Suprapubic skin (tissue), 4 donors: ENCODE measurements at regions not wholly inside any gene's neighbourhood (a gene's known extent, or its start where the extent isn't known, plus 50 kb on each side); places are given as distances from the start of the nearest gene placed in this dataset.

ENCODE experiments used
- DNase-seq, 2 donors: peaks; one replicate each; pipeline ENCODE4 v3.0.0-alpha.2; 2019; ENCODE audit warnings: low spot score in 2 of 2
- H3K27ac ChIP-seq: fragments of 200-600 bp; sonication (generic); one replicate; pipeline ENCODE4 v1.5.1; 2019
- H3K27me3 ChIP-seq: fragments of 200-600 bp; sonication (generic); one replicate; pipeline ENCODE4 v1.5.1; 2019
- H3K36me3 ChIP-seq: fragments of 200-600 bp; sonication (generic); one replicate; pipeline ENCODE4 v1.5.1; 2019
- H3K4me1 ChIP-seq: fragments of 200-600 bp; sonication (generic); one replicate; pipeline ENCODE4 v1.5.1; 2019
- H3K4me3 ChIP-seq: fragments of 200-600 bp; sonication (generic); one replicate; pipeline ENCODE4 v1.5.1; 2019; ENCODE audit warnings: mild to moderate bottlenecking
- H3K9me3 ChIP-seq: fragments of 200-600 bp; sonication (generic); one replicate; pipeline ENCODE4 v1.5.1; 2019
- CTCF ChIP-seq, 2 donors: fragments of 200-600 bp in 1 of 2; fragments of 450-650 bp in 1 of 2; sonication (generic) in 1 of 2; IDR thresholded peaks; one replicate each; pipeline ENCODE4 v1.5.1; 2016 to 2019; ENCODE audit warnings: antibody characterized with exemption in 2 of 2, mild to moderate bottlenecking in 1 of 2, moderate library complexity in 1 of 2
- EP300 ChIP-seq: sonication (generic); formaldehyde crosslinking; IDR thresholded peaks from one replicate; pipeline ENCODE4 v1.6.1; 2017; ENCODE audit warnings: antibody characterized with exemption
- POLR2A ChIP-seq, 2 donors: fragments of 450-650 bp; IDR thresholded peaks; one replicate each; pipeline ENCODE4 v1.6.1; 2017; ENCODE audit warnings: antibody characterized with exemption in 2 of 2, mild to moderate bottlenecking in 2 of 2, moderate library complexity in 2 of 2
- POLR2AphosphoS5 ChIP-seq, 3 donors: sonication (generic); formaldehyde crosslinking; IDR thresholded peaks; one replicate each; pipeline ENCODE4 v1.6.1; 2017; ENCODE audit warnings: antibody characterized with exemption in 3 of 3
- WGBS: methylation state at CpG from one replicate; pipeline ENCODE4 v1.1.5; 2018; 5-methylcytosine and 5-hydroxymethylcytosine counted together

GRCh38 chr9:119029886-119030285 lies 339.3 kb downstream of the BRINP1 start:
- TF ChIP-seq CTCF (IDR thresholded peaks at IDR 0.05) (no peak), POLR2A (IDR thresholded peaks at IDR 0.05) (no peak), POLR2AphosphoS5 (IDR thresholded peaks at IDR 0.05) (no peak), EP300 (no peak)
- H3K27ac ChIP-seq: no peak overlapping the region
- 87% methylated on average over 5 of the region's 5 CpGs for WGBS

GRCh38 chr9:119033596-119033995 lies 335.6 kb downstream of the BRINP1 start:
- no peaks in the 10 kb centered on the region for H3K4me1 ChIP-seq
- no peak for DNase-seq
- no peaks in the 10 kb centered on the region for H3K9me3 ChIP-seq
- H3K27me3 ChIP-seq: no peaks in the 10 kb centered on the region
- WGBS: 61% methylated on average over 3 of the region's 3 CpGs
- no peaks in the 10 kb centered on the region for H3K36me3 ChIP-seq
- H3K4me3 ChIP-seq: no peak overlapping the region
- H3K27ac ChIP-seq: no peak overlapping the region
- no peak for TF ChIP-seq POLR2AphosphoS5 (IDR thresholded peaks at IDR 0.05)
- TF ChIP-seq POLR2A (IDR thresholded peaks at IDR 0.05): no peak
- TF ChIP-seq EP300: no peak
- no peak for TF ChIP-seq CTCF (IDR thresholded peaks at IDR 0.05)

More at GRCh38 chr9:119029886-119030285, 339.3 kb downstream of the BRINP1 start:
- H3K27me3 ChIP-seq: no peaks in the 10 kb centered on the region
- no peaks in the 10 kb centered on the region for H3K9me3 ChIP-seq
- peaks cover 31% of the 10 kb centered on the region for H3K4me1 ChIP-seq
- DNase-seq: no peak
- H3K4me3 ChIP-seq: no peak overlapping the region
- no peaks in the 10 kb centered on the region for H3K36me3 ChIP-seq

GRCh38 chr9:119036969-119037368 lies 332.3 kb downstream of the BRINP1 start:
- TF ChIP-seq POLR2AphosphoS5 (IDR thresholded peaks at IDR 0.05): no peak
- TF ChIP-seq POLR2A (IDR thresholded peaks at IDR 0.05): no peak
- no peak for TF ChIP-seq CTCF (IDR thresholded peaks at IDR 0.05)
- no peak for TF ChIP-seq EP300
- Histone ChIP-seq H3K4me3 (no peak overlapping the region), H3K27me3 (no peaks in the 10 kb centered on the region), H3K4me1 (no peaks in the 10 kb centered on the region), H3K9me3 (no peaks in the 10 kb centered on the region), H3K27ac (no peak overlapping the region), H3K36me3 (no peaks in the 10 kb centered on the region)
- 86% methylated on average over 2 of the region's 2 CpGs for WGBS
- DNase-seq: no peak

GRCh38 chr9:119043996-119044395 lies 325.2 kb downstream of the BRINP1 start:
- H3K27me3 ChIP-seq: no peaks in the 10 kb centered on the region
- WGBS: 84% methylated on average over 1 of the region's 1 CpG
- no peak for TF ChIP-seq POLR2AphosphoS5 (IDR thresholded peaks at IDR 0.05)
- TF ChIP-seq EP300: no peak
- no peak for TF ChIP-seq POLR2A (IDR thresholded peaks at IDR 0.05)
- no peak for TF ChIP-seq CTCF (IDR thresholded peaks at IDR 0.05)
- H3K27ac ChIP-seq: peak overlapping the region; percentile 34
- H3K4me3 ChIP-seq: no peak overlapping the region
- H3K4me1 ChIP-seq: no peaks in the 10 kb centered on the region
- no peaks in the 10 kb centered on the region for H3K9me3 ChIP-seq
- DNase-seq: no peak
- no peaks in the 10 kb centered on the region for H3K36me3 ChIP-seq

GRCh38 chr9:119044806-119045205 lies 324.4 kb downstream of the BRINP1 start:
- Histone ChIP-seq H3K36me3 (no peaks in the 10 kb centered on the region), H3K27ac (no peak overlapping the region), H3K27me3 (no peaks in the 10 kb centered on the region), H3K9me3 (no peaks in the 10 kb centered on the region), H3K4me1 (no peaks in the 10 kb centered on the region), H3K4me3 (no peak overlapping the region)
- WGBS: 55% methylated on average over 1 of the region's 1 CpG
- no peak for TF ChIP-seq POLR2A (IDR thresholded peaks at IDR 0.05)
- TF ChIP-seq CTCF (IDR thresholded peaks at IDR 0.05): no peak
- no peak for TF ChIP-seq POLR2AphosphoS5 (IDR thresholded peaks at IDR 0.05)
- no peak for TF ChIP-seq EP300
- no peak for DNase-seq
